DND-41 (cell line): ENCODE measurements at regions not wholly inside any gene's neighbourhood (a gene's known extent, or its start where the extent isn't known, plus 50 kb on each side); places are given as distances from the start of the nearest gene placed in this dataset.
"Not testable (repeated sequence)": the region's sequence is repeated elsewhere in the genome, so short reads cannot be mapped to it uniquely, and the experiment has no call there.

ENCODE experiments used
- ATAC-seq: fragments of 200-7000 bp; cut with Tn5 transposase; 3 replicates; pipeline ENCODE4 v1.9.1; 2021; ENCODE audit warnings: low read depth; ENCODE audit not compliant: insufficient read depth
- DNase-seq: peaks from one replicate; pipeline ENCODE4 v3.0.0-alpha.2; 2020
- H2AFZ ChIP-seq: 2 replicates; pipeline ENCODE4 v1.6.0; 2012; ENCODE audit warnings: low read depth, low read length
- H3K27ac ChIP-seq: 2 replicates; pipeline ENCODE4 v1.5.1; 2012; ENCODE audit warnings: low read length, inconsistent platforms
- H3K27me3 ChIP-seq: fragments of 200-600 bp; sonication (generic); 2 replicates; pipeline ENCODE4 v1.6.0; 2012; ENCODE audit warnings: low read length, mild to moderate bottlenecking, inconsistent platforms; ENCODE audit not compliant: insufficient read depth, poor library complexity
- H3K36me3 ChIP-seq: 2 replicates; pipeline ENCODE4 v1.5.1; 2012; ENCODE audit warnings: low read length, inconsistent platforms; ENCODE audit not compliant: insufficient read depth
- H3K4me1 ChIP-seq: 2 replicates; pipeline ENCODE4 v1.5.1; 2012; ENCODE audit warnings: mild to moderate bottlenecking, low read length; ENCODE audit not compliant: insufficient read depth
- H3K4me2 ChIP-seq: 2 replicates; pipeline ENCODE4 v1.6.0; 2012; ENCODE audit warnings: mild to moderate bottlenecking, moderate library complexity, low read length, inconsistent platforms; ENCODE audit not compliant: insufficient read depth
- H3K4me3 ChIP-seq, 2 experiments: fragments of 200-600 bp in 1 of 2; shearing (Covaris generic) in 1 of 2; 2 replicates each; pipeline ENCODE4 v1.5.1; 2012 to 2016; ENCODE audit warnings: inconsistent platforms in 2 of 2, low read length in 2 of 2, mild to moderate bottlenecking in 2 of 2, low read depth in 1 of 2, moderate library complexity in 1 of 2
- H3K79me2 ChIP-seq: 2 replicates; pipeline ENCODE4 v1.6.0; 2012; ENCODE audit warnings: low read length, inconsistent platforms; ENCODE audit not compliant: insufficient read depth
- H3K9ac ChIP-seq: 2 replicates; pipeline ENCODE4 v1.6.0; 2012; ENCODE audit warnings: low read depth, mild to moderate bottlenecking, inconsistent platforms, low read length, moderate library complexity
- H3K9me3 ChIP-seq: 2 replicates; pipeline ENCODE4 v1.5.1; 2012; ENCODE audit warnings: low read length, moderate library complexity, mild to moderate bottlenecking, inconsistent platforms; ENCODE audit not compliant: insufficient read depth, severe bottlenecking
- H4K20me1 ChIP-seq: 2 replicates; pipeline ENCODE4 v1.6.0; 2012; ENCODE audit warnings: low read length; ENCODE audit not compliant: insufficient read depth
- EZH2 ChIP-seq: IDR thresholded peaks from 3 replicates; pipeline ENCODE4 v1.6.1; 2012; ENCODE audit warnings: borderline replicate concordance, low read depth, mild to moderate bottlenecking, moderate library complexity, low read length, inconsistent platforms; ENCODE audit not compliant: severe bottlenecking
- TF ChIP-seq, protein P1 (sequence below): IDR thresholded peaks from 2 replicates; pipeline ENCODE4 v1.5.1; 2012; ENCODE audit warnings: borderline replicate concordance, low read length, moderate library complexity, mild to moderate bottlenecking; ENCODE audit not compliant: poor library complexity, severe bottlenecking; ENCODE audit errors: extremely low read depth

DNA sequence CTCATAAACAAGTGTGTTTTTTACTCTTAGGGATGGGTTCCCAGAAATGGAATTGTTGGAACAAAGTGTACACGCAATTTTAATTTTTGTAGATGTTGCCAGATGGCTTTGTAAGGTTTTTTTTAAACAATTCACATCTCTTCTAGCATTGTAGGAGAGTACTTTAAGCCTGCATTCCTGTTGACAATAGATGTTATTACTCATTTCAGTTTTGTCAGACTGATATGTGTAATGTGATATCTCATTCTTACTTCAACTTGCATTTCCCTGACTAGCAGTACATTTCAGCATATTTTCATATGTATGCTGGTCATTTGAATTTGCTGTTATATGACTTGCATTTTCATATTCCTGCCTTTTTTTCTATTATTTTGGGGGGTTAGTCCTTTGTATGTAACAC, 186.6 kb upstream of the SLITRK6 start:
- Histone ChIP-seq H3K27ac (no peak overlapping the region), H2AFZ (no peak overlapping the region), H3K9me3 (no peaks in the 10 kb centered on the region), H3K27me3 (no peaks in the 10 kb centered on the region), H3K4me3 (no peak overlapping the region), H3K4me2 (no peak overlapping the region), H3K79me2 (no peaks in the 10 kb centered on the region), H4K20me1 (no peaks in the 10 kb centered on the region), H3K36me3 (no peaks in the 10 kb centered on the region), H3K9ac (no peak overlapping the region), H3K4me1 (no peaks in the 10 kb centered on the region)
- no peak for TF ChIP-seq EZH2
- TF ChIP-seq, protein P1, sequence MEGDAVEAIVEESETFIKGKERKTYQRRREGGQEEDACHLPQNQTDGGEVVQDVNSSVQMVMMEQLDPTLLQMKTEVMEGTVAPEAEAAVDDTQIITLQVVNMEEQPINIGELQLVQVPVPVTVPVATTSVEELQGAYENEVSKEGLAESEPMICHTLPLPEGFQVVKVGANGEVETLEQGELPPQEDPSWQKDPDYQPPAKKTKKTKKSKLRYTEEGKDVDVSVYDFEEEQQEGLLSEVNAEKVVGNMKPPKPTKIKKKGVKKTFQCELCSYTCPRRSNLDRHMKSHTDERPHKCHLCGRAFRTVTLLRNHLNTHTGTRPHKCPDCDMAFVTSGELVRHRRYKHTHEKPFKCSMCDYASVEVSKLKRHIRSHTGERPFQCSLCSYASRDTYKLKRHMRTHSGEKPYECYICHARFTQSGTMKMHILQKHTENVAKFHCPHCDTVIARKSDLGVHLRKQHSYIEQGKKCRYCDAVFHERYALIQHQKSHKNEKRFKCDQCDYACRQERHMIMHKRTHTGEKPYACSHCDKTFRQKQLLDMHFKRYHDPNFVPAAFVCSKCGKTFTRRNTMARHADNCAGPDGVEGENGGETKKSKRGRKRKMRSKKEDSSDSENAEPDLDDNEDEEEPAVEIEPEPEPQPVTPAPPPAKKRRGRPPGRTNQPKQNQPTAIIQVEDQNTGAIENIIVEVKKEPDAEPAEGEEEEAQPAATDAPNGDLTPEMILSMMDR, result no peak
- no peak for DNase-seq
- ATAC-seq, result no peak

DNA sequence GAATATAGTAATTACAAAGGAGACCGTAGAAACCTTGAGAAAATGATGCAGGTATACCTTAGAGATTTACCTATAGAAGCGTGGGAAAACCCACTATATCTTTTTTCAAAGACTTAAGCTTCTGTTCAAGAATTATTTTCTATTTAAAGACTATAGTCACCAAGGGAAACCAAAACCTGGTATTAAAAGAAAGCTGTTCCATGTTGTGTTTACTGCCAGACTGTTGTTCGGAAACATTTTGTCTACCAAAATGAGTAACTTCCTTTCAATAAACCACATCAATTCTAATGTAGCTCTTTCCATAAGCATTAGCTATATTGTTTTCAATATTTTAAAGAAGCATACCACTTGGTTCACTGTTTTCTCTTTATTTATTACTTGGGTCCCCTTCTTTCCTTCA, 182.9 kb upstream of the SLITRK6 start:
- Histone ChIP-seq H3K79me2 (no peaks in the 10 kb centered on the region), H2AFZ (no peak overlapping the region), H3K4me2 (no peak overlapping the region), H3K9me3 (no peaks in the 10 kb centered on the region), H3K4me1 (no peaks in the 10 kb centered on the region), H3K4me3 (no peak overlapping the region), H3K36me3 (no peaks in the 10 kb centered on the region), H3K27ac (no peak overlapping the region), H3K27me3 (no peaks in the 10 kb centered on the region), H3K9ac (no peak overlapping the region), H4K20me1 (no peaks in the 10 kb centered on the region)
- TF ChIP-seq, protein P1, result no peak
- TF ChIP-seq EZH2, result no peak
- DNase-seq, result no peak
- ATAC-seq, result no peak

- not testable (repeated sequence) for DNase-seq, H3K9ac ChIP-seq, ATAC-seq, H3K36me3 ChIP-seq, H2AFZ ChIP-seq, H3K9me3 ChIP-seq, H3K4me3 ChIP-seq, H3K27ac ChIP-seq, H3K79me2 ChIP-seq, H3K27me3 ChIP-seq, H3K4me1 ChIP-seq, H4K20me1 ChIP-seq, H3K4me2 ChIP-seq
Measured at GRCh38 chr13:85980447-85980846, 181.2 kb upstream of the SLITRK6 start.

- H3K4me1 ChIP-seq, result no peaks in the 10 kb centered on the region
- H4K20me1 ChIP-seq, result no peaks in the 10 kb centered on the region
- no peak overlapping the region for H3K9ac ChIP-seq
- TF ChIP-seq, protein P1, result no peak
- TF ChIP-seq EZH2, result no peak
- no peaks in the 10 kb centered on the region for H3K36me3 ChIP-seq
- H3K79me2 ChIP-seq, result no peaks in the 10 kb centered on the region
- no peaks in the 10 kb centered on the region for H3K9me3 ChIP-seq
- no peaks in the 10 kb centered on the region for H3K27me3 ChIP-seq
- DNase-seq, result no peak
- H3K4me3 ChIP-seq, result no peak overlapping the region
- H3K4me2 ChIP-seq, result no peak overlapping the region
- H2AFZ ChIP-seq, result no peak overlapping the region
- ATAC-seq, result no peak
- H3K27ac ChIP-seq, result no peak overlapping the region
Measured at GRCh38 chr13:85976242-85976641, 177.0 kb upstream of the SLITRK6 start.
